Activated CD4-positive, alpha-beta memory T cell treated with anti-CD3 and anti-CD28 coated beads, Interleukin-2, amount 10 ng/mL, durations not matched to agents 7 days and 5 days (primary cell): ENCODE measurements at regions not wholly inside any gene's neighbourhood (a gene's known extent, or its start where the extent isn't known, plus 50 kb on each side); places are given as distances from the start of the nearest gene placed in this dataset.

Experiments used
- CTCF ChIA-PET: fragments of 350-600 bp; sonication (Branson Sonifier 250); formaldehyde crosslinking; loops from one replicate; lab custom pipeline; 2021; ENCODE audit warnings: antibody characterized with exemption, inconsistent platforms; lab: Charles Lee
- POLR2A ChIA-PET: fragments of 350-600 bp; sonication (Branson Sonifier 250); formaldehyde crosslinking; loops from one replicate; lab custom pipeline; 2021; ENCODE audit warnings: antibody characterized with exemption; lab: Charles Lee
- DNase-seq: peaks from one replicate; pipeline ENCODE4 v3.0.0-alpha.2; 2020
- H3K27ac Mint-ChIP-seq: one replicate; pipeline ENCODE4 v1.8.0; 2021; ENCODE audit warnings: mild to moderate bottlenecking, mixed read lengths
- H3K27me3 Mint-ChIP-seq: one replicate; pipeline ENCODE4 v1.8.0; 2021; ENCODE audit warnings: mixed read lengths
- H3K36me3 Mint-ChIP-seq: one replicate; pipeline ENCODE4 v1.8.0; 2021; ENCODE audit warnings: low read depth, mixed read lengths
- H3K4me1 Mint-ChIP-seq: one replicate; pipeline ENCODE4 v1.8.0; 2021; ENCODE audit warnings: mixed read lengths
- H3K4me3 Mint-ChIP-seq: one replicate; pipeline ENCODE4 v1.8.0; 2021; ENCODE audit warnings: mild to moderate bottlenecking, mixed read lengths
- H3K9me3 Mint-ChIP-seq: one replicate; pipeline ENCODE4 v1.8.0; 2021; ENCODE audit warnings: mixed read lengths

DNA sequence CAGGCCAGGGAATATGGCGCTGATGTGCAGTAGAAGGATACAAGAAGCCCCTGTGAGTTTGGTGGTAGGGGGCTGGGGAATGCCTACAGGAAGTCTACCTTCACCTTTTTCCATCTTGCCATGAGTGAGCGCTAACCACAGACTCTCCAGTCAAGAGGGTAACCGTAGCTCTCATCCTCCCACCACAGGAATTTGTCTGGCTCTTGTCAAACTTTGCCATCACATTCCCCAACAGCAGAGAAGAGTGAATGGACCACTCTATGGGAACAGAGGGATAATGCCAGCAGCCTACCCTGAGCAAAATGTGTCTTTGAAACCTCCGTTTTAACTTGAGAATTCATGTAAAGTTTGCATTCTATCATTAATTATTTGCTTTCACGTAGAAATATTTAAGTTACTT is 168.3 kb downstream of the NRP2 start:
- ChIA-PET CTCF (no interaction called here), POLR2A (no interaction called here)
- Mint-ChIP-seq H3K36me3 (no peaks in the 10 kb centered on the region), H3K4me1 (no peaks in the 10 kb centered on the region), H3K27ac (no peak overlapping the region), H3K27me3 (peaks cover 26% of the 10 kb centered on the region), H3K4me3 (no peak overlapping the region), H3K9me3 (no peaks in the 10 kb centered on the region)
- no peak for DNase-seq

DNA sequence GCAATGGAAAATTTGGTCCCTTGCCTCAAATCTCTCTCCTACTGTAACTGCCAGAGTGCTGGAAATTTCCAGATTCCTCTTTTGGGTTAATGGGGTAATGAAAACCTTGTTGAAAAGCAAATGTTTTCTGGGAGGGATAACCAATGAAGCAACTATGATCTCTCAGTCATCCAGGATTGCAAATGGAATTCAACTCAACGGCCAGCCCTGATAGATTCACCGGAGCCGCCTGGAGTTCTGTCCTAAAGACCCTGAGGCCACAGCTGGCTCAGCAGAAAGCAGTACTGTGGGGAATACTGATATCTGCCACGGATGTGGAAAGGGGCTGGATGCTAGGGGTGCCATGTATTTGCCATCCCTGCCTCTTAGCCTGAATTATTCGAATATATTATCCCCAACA is 167.8 kb downstream of the NRP2 start:
- H3K27me3 Mint-ChIP-seq: peaks cover 23% of the 10 kb centered on the region
- ChIA-PET CTCF (no interaction called here), POLR2A (interaction anchor here (0.8 kb wide), 1 partner anchor 24 kb away, joined by 3 read pairs; no protein-coding TSS in a partner anchor)

DNA sequence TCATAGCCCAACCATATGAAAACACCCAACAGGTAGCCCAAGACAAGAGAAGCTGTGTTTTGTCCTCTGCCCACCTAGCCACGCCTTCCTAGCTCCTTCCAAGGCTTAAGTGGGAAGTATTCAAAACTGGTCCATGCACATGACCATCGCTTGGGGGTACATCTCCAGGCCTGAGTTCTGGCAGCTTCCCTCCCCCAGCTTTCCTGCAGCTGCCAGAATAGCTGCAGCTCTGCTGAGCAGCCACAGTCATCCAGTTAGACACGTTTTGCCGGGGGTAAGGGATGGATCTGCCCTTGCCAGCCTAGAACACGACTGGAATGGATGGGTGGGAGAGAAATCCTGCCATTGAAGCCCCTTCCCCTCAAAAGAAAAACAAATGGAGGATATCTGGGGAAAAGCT is 166.8 kb downstream of the NRP2 start:
- POLR2A ChIA-PET: no interaction called here
- CTCF ChIA-PET: interaction anchor here (0.7 kb wide), 1 partner anchor 559 kb away, joined by 4 read pairs; no protein-coding TSS in a partner anchor
- H3K27me3 Mint-ChIP-seq: peaks cover 19% of the 10 kb centered on the region
- no peaks in the 10 kb centered on the region for H3K36me3 Mint-ChIP-seq
- no peak for DNase-seq
- no peaks in the 10 kb centered on the region for H3K9me3 Mint-ChIP-seq
- no peak overlapping the region for H3K27ac Mint-ChIP-seq
- H3K4me1 Mint-ChIP-seq: no peaks in the 10 kb centered on the region
- no peak overlapping the region for H3K4me3 Mint-ChIP-seq

More for the DNA sequence above, 167.8 kb downstream of the NRP2 start:
- no peak for DNase-seq
- H3K9me3 Mint-ChIP-seq: no peaks in the 10 kb centered on the region
- no peaks in the 10 kb centered on the region for H3K36me3 Mint-ChIP-seq
- H3K4me1 Mint-ChIP-seq: no peaks in the 10 kb centered on the region
- no peak overlapping the region for H3K4me3 Mint-ChIP-seq
- H3K27ac Mint-ChIP-seq: no peak overlapping the region

DNA sequence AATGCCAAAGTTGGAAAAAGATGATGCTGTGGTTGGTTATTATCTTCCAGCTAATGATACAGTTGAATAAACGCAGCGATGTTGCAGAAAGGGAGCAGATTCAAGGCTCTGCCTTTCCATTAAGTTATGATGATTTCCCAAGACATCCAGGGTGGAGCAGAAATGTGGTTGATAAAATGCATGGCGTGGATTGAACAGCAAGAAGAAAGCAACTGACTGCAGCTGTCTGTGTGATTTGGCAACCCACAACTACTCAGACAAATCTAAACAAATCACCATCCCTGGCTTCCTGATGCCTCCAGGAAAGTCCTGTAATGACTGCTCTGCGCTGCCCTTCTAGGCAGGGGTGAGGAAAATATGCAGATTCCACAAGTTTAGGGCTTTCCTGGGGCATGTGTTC is 166.3 kb downstream of the NRP2 start:
- no peaks in the 10 kb centered on the region for H3K36me3 Mint-ChIP-seq
- H3K9me3 Mint-ChIP-seq: no peaks in the 10 kb centered on the region
- peaks cover 16% of the 10 kb centered on the region for H3K27me3 Mint-ChIP-seq
- no peaks in the 10 kb centered on the region for H3K4me1 Mint-ChIP-seq
- CTCF ChIA-PET: interaction anchor here (0.7 kb wide), 1 partner anchor 559 kb away, joined by 4 read pairs; no protein-coding TSS in a partner anchor
- no peak overlapping the region for H3K4me3 Mint-ChIP-seq
- H3K27ac Mint-ChIP-seq: no peak overlapping the region
- no peak for DNase-seq
- POLR2A ChIA-PET: no interaction called here
